Caco-2 (cell line): ENCODE measurements at regions not wholly inside any gene's neighbourhood (a gene's known extent, or its start where the extent isn't known, plus 50 kb on each side); places are given as distances from the start of the nearest gene placed in this dataset.

Source experiments
- BruUV-seq: library from RNA; stranded (reverse); fragments of 400-500 nt; replicated peaks from 2 replicates; lab custom pipeline; 2021; lab: Mats Ljungman, UMichigan
- CTCF ChIA-PET: fragments of 300-600 bp; sonication (Branson Sonifier 250); formaldehyde crosslinking; loops from one replicate; lab custom pipeline; 2022; ENCODE audit warnings: antibody characterized with exemption; lab: Charles Lee
- POLR2A ChIA-PET: fragments of 300-600 bp; sonication (Branson Sonifier 250); formaldehyde crosslinking; loops from one replicate; lab custom pipeline; 2022; ENCODE audit warnings: antibody characterized with exemption; lab: Charles Lee
- DNase-seq, 2 experiments: peaks; one replicate each; pipeline versions ENCODE4 v3.0.0 to v3.0.0-alpha.2; 2020 to 2022
- H3K27me3 ChIP-seq: replicated peaks from 2 replicates; pipeline ENCODE4 v1.6.0; 2011; ENCODE audit warnings: low read length; ENCODE audit not compliant: control insufficient read depth, insufficient read depth
- H3K36me3 ChIP-seq: 2 replicates; pipeline ENCODE4 v1.5.1; 2011; ENCODE audit warnings: low read length; ENCODE audit not compliant: control insufficient read depth, insufficient read depth
- H3K4me1 ChIP-seq: fragments of 250-450 bp; sonication (Bioruptor Pico); 2 replicates; pipeline ENCODE4 v1.5.1; 2020; ENCODE audit warnings: mild to moderate bottlenecking
- H3K4me3 ChIP-seq: 2 replicates; pipeline ENCODE4 v1.5.1; 2011; ENCODE audit warnings: low read depth, mild to moderate bottlenecking, control low read depth, low read length
- H3K9me3 ChIP-seq: fragments of 250-450 bp; sonication (Bioruptor Pico); 2 replicates; pipeline ENCODE4 v1.5.1; 2020; ENCODE audit warnings: mild to moderate bottlenecking, moderate library complexity
- H3K27ac Mint-ChIP-seq: one replicate; pipeline ENCODE4 v1.8.0; 2022; ENCODE audit warnings: mixed read lengths; ENCODE audit not compliant: unreplicated experiment
- H3K27me3 Mint-ChIP-seq: one replicate; pipeline ENCODE4 v1.8.0; 2022; ENCODE audit warnings: mixed read lengths; ENCODE audit not compliant: insufficient read depth, unreplicated experiment
- H3K36me3 Mint-ChIP-seq: one replicate; pipeline ENCODE4 v1.8.0; 2022; ENCODE audit warnings: mild to moderate bottlenecking, mixed read lengths; ENCODE audit not compliant: insufficient read depth, unreplicated experiment
- H3K4me1 Mint-ChIP-seq: one replicate; pipeline ENCODE4 v1.8.0; 2022; ENCODE audit warnings: low read depth, mixed read lengths; ENCODE audit not compliant: unreplicated experiment
- H3K4me3 Mint-ChIP-seq: one replicate; pipeline ENCODE4 v1.8.0; 2022; ENCODE audit warnings: mild to moderate bottlenecking, moderate library complexity, mixed read lengths; ENCODE audit not compliant: unreplicated experiment
- H3K9me3 Mint-ChIP-seq: one replicate; pipeline ENCODE4 v1.8.0; 2022; ENCODE audit warnings: mixed read lengths; ENCODE audit not compliant: unreplicated experiment
- intact Hi-C: fragments of 100-400 bp; cut with micrococcal nuclease; formaldehyde crosslinking; loops from one replicate; pipeline ENCODE4 v1.10.0; 2022; ENCODE audit not compliant: unreplicated experiment
- TF ChIP-seq, protein P1 (sequence below), 2 experiments: fragments of 200-600 bp in 1 of 2; IDR thresholded peaks; 1 replicate in 1 of 2; 2 replicates in 1 of 2; pipeline versions ENCODE4 v1.5.1 to v1.8.0; 2011 to 2022; ENCODE audit warnings: antibody characterized with exemption in 1 of 2, control low read depth in 1 of 2, inconsistent platforms in 1 of 2, low read depth in 1 of 2, low read length in 1 of 2, mild to moderate bottlenecking in 1 of 2, moderate library complexity in 1 of 2; ENCODE audit not compliant: insufficient read depth in 1 of 2, severe bottlenecking in 1 of 2, unreplicated experiment in 1 of 2

DNA sequence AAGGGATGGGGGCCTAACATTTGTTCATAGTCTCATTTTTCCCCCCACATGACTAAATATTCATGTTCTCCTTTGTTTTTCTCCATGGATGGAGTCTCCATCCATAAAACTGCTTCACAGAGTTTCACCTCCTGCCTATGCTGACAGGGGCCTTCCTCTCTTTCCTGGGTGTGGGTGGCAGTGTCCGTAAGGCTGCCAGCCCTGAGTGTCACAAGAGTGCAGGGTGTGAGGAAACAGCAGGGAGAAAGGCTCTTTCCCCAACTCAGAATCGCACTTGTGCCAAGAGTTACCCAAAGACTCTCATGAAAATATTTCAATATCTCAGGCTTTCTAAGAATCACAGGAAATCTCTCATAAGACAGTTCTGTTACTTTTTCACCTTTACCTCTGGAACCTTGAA lies 346.2 kb upstream of the MMS22L start:
- Histone ChIP-seq H3K36me3 (no peaks in the 10 kb centered on the region), H3K27me3 (no peaks in the 10 kb centered on the region), H3K4me1 (no peaks in the 10 kb centered on the region), H3K9me3 (no peaks in the 10 kb centered on the region), H3K4me3 (no peak overlapping the region)
- Mint-ChIP-seq H3K27ac (no peak overlapping the region), H3K4me1 (no peaks in the 10 kb centered on the region), H3K36me3 (no peaks in the 10 kb centered on the region), H3K4me3 (no peak overlapping the region), H3K9me3 (no peaks in the 10 kb centered on the region), H3K27me3 (peaks cover 6% of the 10 kb centered on the region)
- no peak for DNase-seq
- intact Hi-C loops, result no loop called here
- ChIA-PET POLR2A (no interaction called here), CTCF (no interaction called here)
- no TSS peak for BruUV-seq
- TF ChIP-seq, protein P1, sequence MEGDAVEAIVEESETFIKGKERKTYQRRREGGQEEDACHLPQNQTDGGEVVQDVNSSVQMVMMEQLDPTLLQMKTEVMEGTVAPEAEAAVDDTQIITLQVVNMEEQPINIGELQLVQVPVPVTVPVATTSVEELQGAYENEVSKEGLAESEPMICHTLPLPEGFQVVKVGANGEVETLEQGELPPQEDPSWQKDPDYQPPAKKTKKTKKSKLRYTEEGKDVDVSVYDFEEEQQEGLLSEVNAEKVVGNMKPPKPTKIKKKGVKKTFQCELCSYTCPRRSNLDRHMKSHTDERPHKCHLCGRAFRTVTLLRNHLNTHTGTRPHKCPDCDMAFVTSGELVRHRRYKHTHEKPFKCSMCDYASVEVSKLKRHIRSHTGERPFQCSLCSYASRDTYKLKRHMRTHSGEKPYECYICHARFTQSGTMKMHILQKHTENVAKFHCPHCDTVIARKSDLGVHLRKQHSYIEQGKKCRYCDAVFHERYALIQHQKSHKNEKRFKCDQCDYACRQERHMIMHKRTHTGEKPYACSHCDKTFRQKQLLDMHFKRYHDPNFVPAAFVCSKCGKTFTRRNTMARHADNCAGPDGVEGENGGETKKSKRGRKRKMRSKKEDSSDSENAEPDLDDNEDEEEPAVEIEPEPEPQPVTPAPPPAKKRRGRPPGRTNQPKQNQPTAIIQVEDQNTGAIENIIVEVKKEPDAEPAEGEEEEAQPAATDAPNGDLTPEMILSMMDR (IDR thresholded peaks at IDR 0.05; ENCODE audit: insufficient read depth in 1 of 2, low read depth in 1 of 2, low read length in 1 of 2, severe bottlenecking in 1 of 2, unreplicated experiment in 1 of 2), result no peak

GRCh38 chr6:97630604-97631003 lies 347.6 kb upstream of the MMS22L start:
- Histone ChIP-seq H3K4me3 (no peak overlapping the region), H3K27me3 (no peaks in the 10 kb centered on the region), H3K4me1 (no peaks in the 10 kb centered on the region), H3K9me3 (no peaks in the 10 kb centered on the region), H3K36me3 (no peaks in the 10 kb centered on the region)
- CTCF ChIA-PET, result no interaction called here
- Mint-ChIP-seq H3K27me3 (peaks cover 6% of the 10 kb centered on the region), H3K27ac (no peak overlapping the region), H3K4me3 (no peak overlapping the region), H3K9me3 (no peaks in the 10 kb centered on the region), H3K36me3 (no peaks in the 10 kb centered on the region), H3K4me1 (no peaks in the 10 kb centered on the region)
- intact Hi-C loops, result no loop called here
- BruUV-seq, result no TSS peak
- no peak for DNase-seq
- POLR2A ChIA-PET, result no interaction called here
- TF ChIP-seq, protein P1 (IDR thresholded peaks at IDR 0.05; ENCODE audit: insufficient read depth in 1 of 2, low read depth in 1 of 2, low read length in 1 of 2, severe bottlenecking in 1 of 2, unreplicated experiment in 1 of 2), result no peak

- Histone ChIP-seq H3K36me3 (no peaks in the 10 kb centered on the region), H3K9me3 (no peaks in the 10 kb centered on the region), H3K4me1 (no peaks in the 10 kb centered on the region), H3K4me3 (no peak overlapping the region), H3K27me3 (no peaks in the 10 kb centered on the region)
- intact Hi-C loops, result no loop called here
- H3K4me3 Mint-ChIP-seq, result no peak overlapping the region
- H3K4me1 Mint-ChIP-seq, result no peaks in the 10 kb centered on the region
- DNase-seq, result no peak
- ChIA-PET CTCF (no interaction called here), POLR2A (no interaction called here)
- H3K27me3 Mint-ChIP-seq, result peaks cover 6% of the 10 kb centered on the region
- no TSS peak for BruUV-seq
- H3K36me3 Mint-ChIP-seq, result no peaks in the 10 kb centered on the region
- H3K9me3 Mint-ChIP-seq, result no peaks in the 10 kb centered on the region
- TF ChIP-seq, protein P1 (IDR thresholded peaks at IDR 0.05; ENCODE audit: insufficient read depth in 1 of 2, low read depth in 1 of 2, low read length in 1 of 2, severe bottlenecking in 1 of 2, unreplicated experiment in 1 of 2), result no peak
- H3K27ac Mint-ChIP-seq, result no peak overlapping the region
Measured at GRCh38 chr6:97632341-97632740, 349.3 kb upstream of the MMS22L start.
